ENCODE measurements at regions not wholly inside any gene's neighbourhood (a gene's known extent, or its start where the extent isn't known, plus 50 kb on each side); places are given as distances from the start of the nearest gene placed in this dataset.

DNA sequence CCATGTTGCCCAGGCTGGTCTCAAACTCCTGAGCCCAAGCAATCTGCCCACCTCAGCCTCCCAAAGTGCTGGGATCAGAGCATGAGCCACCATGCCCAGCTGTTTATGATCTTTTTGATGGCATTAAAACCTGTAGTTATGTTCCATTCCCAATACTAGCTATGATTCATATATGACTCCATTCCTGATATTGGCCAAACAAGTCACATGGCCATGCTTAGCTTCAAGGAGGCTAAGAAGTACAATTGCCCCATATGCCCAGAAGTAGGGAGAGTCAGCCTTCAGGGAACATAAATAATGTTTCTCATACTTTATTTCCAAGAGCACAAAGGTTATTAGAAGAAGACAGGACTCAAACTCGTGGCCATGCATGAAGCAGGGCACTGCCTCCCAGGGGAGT, 132.4 kb upstream of the RAB6C start:
- Histone ChIP-seq H3K36me3 (ENCODE audit: control insufficient read depth in 4 of 4, insufficient read depth in 3 of 4, low read depth in 1 of 4, low read length in 3 of 4) (no peaks in the 10 kb centered on the region), H3K4me3 (ENCODE audit: low read depth in 1 of 3, low read length in 3 of 3) (no peak overlapping the region), H3K27ac (ENCODE audit: low read depth in 1 of 2, low read length in 2 of 2) (no peak overlapping the region), H3K9ac (ENCODE audit: low read depth in 1 of 2, low read length in 2 of 2) (no peak overlapping the region), H3K27me3 (ENCODE audit: control insufficient read depth in 4 of 4, insufficient read depth in 4 of 4, low read length in 3 of 4) (no peaks in the 10 kb centered on the region), H3K4me1 (ENCODE audit: control insufficient read depth in 4 of 4, insufficient read depth in 4 of 4, low read length in 3 of 4) (no peaks in the 10 kb centered on the region), H3K9me3 (ENCODE audit: control insufficient read depth in 4 of 4, low read length in 3 of 4) (no peaks in the 10 kb centered on the region)
- no peak for DNase-seq (ENCODE audit: low spot score)
- WGBS = 51% methylated on average over 1 of the region's 1 CpG
- TF ChIP-seq, protein P1, sequence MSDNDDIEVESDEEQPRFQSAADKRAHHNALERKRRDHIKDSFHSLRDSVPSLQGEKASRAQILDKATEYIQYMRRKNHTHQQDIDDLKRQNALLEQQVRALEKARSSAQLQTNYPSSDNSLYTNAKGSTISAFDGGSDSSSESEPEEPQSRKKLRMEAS (IDR thresholded peaks at IDR 0.05) = no peak
- TF ChIP-seq CTCF (IDR thresholded peaks at IDR 0.05; ENCODE audit: low read depth, low read length, missing input control) = no peak
- TF ChIP-seq SP1 (IDR thresholded peaks at IDR 0.05) = no peak
- TF ChIP-seq TAF1 (conservative IDR thresholded peaks at IDR 0.05) = no peak
- no peak for TF ChIP-seq GABPA (IDR thresholded peaks at IDR 0.05 in 1 of 2, conservative IDR thresholded peaks at IDR 0.05 in 1 of 2)
- TF ChIP-seq EGR1 (IDR thresholded peaks at IDR 0.05; ENCODE audit: low read depth in 2 of 2) = no peak
- no peak for TF ChIP-seq HNF4G (IDR thresholded peaks at IDR 0.05)
- TF ChIP-seq FOXA1 (IDR thresholded peaks at IDR 0.05) = no peak
- TF ChIP-seq FOXA2 (IDR thresholded peaks at IDR 0.05) = no peak
- TF ChIP-seq NR2F2 (IDR thresholded peaks at IDR 0.05) = no peak
- TF ChIP-seq RXRA (IDR thresholded peaks at IDR 0.05) = no peak
- TF ChIP-seq RAD21 (IDR thresholded peaks at IDR 0.05) = no peak
- no peak for TF ChIP-seq YY1 (IDR thresholded peaks at IDR 0.05)
- TF ChIP-seq, protein P2, sequence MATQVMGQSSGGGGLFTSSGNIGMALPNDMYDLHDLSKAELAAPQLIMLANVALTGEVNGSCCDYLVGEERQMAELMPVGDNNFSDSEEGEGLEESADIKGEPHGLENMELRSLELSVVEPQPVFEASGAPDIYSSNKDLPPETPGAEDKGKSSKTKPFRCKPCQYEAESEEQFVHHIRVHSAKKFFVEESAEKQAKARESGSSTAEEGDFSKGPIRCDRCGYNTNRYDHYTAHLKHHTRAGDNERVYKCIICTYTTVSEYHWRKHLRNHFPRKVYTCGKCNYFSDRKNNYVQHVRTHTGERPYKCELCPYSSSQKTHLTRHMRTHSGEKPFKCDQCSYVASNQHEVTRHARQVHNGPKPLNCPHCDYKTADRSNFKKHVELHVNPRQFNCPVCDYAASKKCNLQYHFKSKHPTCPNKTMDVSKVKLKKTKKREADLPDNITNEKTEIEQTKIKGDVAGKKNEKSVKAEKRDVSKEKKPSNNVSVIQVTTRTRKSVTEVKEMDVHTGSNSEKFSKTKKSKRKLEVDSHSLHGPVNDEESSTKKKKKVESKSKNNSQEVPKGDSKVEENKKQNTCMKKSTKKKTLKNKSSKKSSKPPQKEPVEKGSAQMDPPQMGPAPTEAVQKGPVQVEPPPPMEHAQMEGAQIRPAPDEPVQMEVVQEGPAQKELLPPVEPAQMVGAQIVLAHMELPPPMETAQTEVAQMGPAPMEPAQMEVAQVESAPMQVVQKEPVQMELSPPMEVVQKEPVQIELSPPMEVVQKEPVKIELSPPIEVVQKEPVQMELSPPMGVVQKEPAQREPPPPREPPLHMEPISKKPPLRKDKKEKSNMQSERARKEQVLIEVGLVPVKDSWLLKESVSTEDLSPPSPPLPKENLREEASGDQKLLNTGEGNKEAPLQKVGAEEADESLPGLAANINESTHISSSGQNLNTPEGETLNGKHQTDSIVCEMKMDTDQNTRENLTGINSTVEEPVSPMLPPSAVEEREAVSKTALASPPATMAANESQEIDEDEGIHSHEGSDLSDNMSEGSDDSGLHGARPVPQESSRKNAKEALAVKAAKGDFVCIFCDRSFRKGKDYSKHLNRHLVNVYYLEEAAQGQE (IDR thresholded peaks at IDR 0.05) = no peak

DNA sequence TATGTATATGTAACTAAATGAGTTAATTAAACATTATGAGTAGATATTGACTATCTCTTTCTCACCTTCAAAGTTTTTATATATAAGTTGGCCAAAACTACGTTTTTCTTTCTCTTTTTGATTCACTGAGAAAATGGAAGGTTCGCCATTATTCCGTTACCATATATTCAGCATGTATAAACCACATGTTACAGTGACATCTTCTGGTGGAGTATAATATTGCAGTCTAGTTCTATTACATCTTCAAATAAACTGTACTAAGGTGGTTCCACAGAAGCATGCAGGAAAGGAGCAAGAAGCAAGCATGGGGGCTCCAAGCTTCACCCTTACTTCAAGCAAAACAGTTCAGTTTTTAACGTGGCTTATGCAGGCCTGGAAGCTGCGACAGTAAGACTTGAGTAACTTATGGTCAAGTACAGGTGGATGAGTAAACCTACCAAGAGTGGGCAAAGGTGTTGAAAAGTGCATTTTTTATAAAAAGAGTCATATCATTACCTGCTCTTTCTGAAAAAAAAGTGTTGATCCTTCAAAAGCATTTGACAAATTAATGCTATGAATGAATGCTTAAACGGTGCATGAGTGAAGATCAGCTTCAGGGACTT, 129.8 kb upstream of the RAB6C start:
- H3K27ac ChIP-seq (ENCODE audit: low read depth in 1 of 2, low read length in 2 of 2) = no peak overlapping the region
- WGBS = 16% methylated on average over 6 of the region's 6 CpGs
- no peak for DNase-seq (ENCODE audit: low spot score)
- peak overlapping the region in 1 of 2 donors; percentile 47 for H3K9ac ChIP-seq (ENCODE audit: low read depth in 1 of 2, low read length in 2 of 2)
- no peaks in the 10 kb centered on the region for H3K9me3 ChIP-seq (ENCODE audit: control insufficient read depth in 4 of 4, low read length in 3 of 4)
- no peak overlapping the region for H3K4me3 ChIP-seq (ENCODE audit: low read depth in 1 of 3, low read length in 3 of 3)
- no peaks in the 10 kb centered on the region for H3K27me3 ChIP-seq (ENCODE audit: control insufficient read depth in 4 of 4, insufficient read depth in 4 of 4, low read length in 3 of 4)
- H3K36me3 ChIP-seq (ENCODE audit: control insufficient read depth in 4 of 4, insufficient read depth in 3 of 4, low read depth in 1 of 4, low read length in 3 of 4) = no peaks in the 10 kb centered on the region
- no peaks in the 10 kb centered on the region for H3K4me1 ChIP-seq (ENCODE audit: control insufficient read depth in 4 of 4, insufficient read depth in 4 of 4, low read length in 3 of 4)
- no peak for TF ChIP-seq ATF3 (IDR thresholded peaks at IDR 0.05)
- TF ChIP-seq, protein P3, sequence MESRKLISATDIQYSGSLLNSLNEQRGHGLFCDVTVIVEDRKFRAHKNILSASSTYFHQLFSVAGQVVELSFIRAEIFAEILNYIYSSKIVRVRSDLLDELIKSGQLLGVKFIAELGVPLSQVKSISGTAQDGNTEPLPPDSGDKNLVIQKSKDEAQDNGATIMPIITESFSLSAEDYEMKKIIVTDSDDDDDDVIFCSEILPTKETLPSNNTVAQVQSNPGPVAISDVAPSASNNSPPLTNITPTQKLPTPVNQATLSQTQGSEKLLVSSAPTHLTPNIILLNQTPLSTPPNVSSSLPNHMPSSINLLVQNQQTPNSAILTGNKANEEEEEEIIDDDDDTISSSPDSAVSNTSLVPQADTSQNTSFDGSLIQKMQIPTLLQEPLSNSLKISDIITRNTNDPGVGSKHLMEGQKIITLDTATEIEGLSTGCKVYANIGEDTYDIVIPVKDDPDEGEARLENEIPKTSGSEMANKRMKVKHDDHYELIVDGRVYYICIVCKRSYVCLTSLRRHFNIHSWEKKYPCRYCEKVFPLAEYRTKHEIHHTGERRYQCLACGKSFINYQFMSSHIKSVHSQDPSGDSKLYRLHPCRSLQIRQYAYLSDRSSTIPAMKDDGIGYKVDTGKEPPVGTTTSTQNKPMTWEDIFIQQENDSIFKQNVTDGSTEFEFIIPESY (IDR thresholded peaks at IDR 0.05) = no peak
- no peak for TF ChIP-seq SP1 (IDR thresholded peaks at IDR 0.05)
- TF ChIP-seq, protein P2 (IDR thresholded peaks at IDR 0.05) = no peak
- TF ChIP-seq RXRA (IDR thresholded peaks at IDR 0.05) = no peak
- TF ChIP-seq, protein P1 (IDR thresholded peaks at IDR 0.05) = no peak
- TF ChIP-seq NR2F2 (IDR thresholded peaks at IDR 0.05) = no peak
- no peak for TF ChIP-seq HNF4A (conservative IDR thresholded peaks at IDR 0.05)
- peak; percentile 93 for TF ChIP-seq YY1 (IDR thresholded peaks at IDR 0.05)
- TF ChIP-seq CTCF (IDR thresholded peaks at IDR 0.05; ENCODE audit: low read depth, low read length, missing input control) = peak; percentile 69
- no peak for TF ChIP-seq FOXA1 (IDR thresholded peaks at IDR 0.05)
- TF ChIP-seq EGR1 (IDR thresholded peaks at IDR 0.05; ENCODE audit: low read depth in 2 of 2) = no peak

Measured in liver (tissue), 8 donors.